Caki2 (cell line): ENCODE measurements at regions not wholly inside any gene's neighbourhood (a gene's known extent, or its start where the extent isn't known, plus 50 kb on each side); places are given as distances from the start of the nearest gene placed in this dataset.

Source experiments
- DNase-seq: peaks from one replicate; pipeline ENCODE4 v3.0.0-alpha.2; 2015; ENCODE audit warnings: low read depth
- in situ Hi-C: cut with HindIII; loops from 2 replicates; pipeline ENCODE4 v1.10.0; 2016; ENCODE audit warnings: low sequenced_read_pairs, low pct_unique_long_range_greater_than_20kb, mixed read lengths

DNA sequence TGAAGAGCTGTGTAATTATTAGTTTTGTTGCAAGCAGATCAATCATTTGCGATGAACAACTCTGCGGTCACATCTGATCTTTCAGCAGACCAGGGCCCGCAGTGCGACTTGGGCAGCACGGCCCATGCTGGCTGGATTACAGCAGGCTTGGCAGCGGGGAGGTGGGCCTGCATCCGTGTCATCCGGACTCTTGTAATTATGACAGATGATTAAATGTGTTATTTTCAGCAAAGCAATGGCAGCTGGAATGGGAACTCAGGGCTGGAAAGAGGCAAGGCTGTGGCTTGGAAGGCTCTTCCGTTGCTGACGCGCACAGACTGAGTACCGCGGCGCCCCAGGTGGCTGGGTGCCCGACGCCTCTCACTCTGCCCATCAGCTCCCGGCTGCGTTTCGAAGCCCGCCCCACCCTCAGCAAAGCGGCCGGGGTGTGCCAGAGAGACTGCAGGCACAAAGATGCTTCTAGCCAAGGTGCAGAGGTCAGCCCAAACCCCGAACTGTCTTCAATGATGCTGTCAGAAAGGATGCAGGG is 397.4 kb upstream of the SALL3 start:
- in situ Hi-C loops: no loop called here
- DNase-seq: no peak

DNA sequence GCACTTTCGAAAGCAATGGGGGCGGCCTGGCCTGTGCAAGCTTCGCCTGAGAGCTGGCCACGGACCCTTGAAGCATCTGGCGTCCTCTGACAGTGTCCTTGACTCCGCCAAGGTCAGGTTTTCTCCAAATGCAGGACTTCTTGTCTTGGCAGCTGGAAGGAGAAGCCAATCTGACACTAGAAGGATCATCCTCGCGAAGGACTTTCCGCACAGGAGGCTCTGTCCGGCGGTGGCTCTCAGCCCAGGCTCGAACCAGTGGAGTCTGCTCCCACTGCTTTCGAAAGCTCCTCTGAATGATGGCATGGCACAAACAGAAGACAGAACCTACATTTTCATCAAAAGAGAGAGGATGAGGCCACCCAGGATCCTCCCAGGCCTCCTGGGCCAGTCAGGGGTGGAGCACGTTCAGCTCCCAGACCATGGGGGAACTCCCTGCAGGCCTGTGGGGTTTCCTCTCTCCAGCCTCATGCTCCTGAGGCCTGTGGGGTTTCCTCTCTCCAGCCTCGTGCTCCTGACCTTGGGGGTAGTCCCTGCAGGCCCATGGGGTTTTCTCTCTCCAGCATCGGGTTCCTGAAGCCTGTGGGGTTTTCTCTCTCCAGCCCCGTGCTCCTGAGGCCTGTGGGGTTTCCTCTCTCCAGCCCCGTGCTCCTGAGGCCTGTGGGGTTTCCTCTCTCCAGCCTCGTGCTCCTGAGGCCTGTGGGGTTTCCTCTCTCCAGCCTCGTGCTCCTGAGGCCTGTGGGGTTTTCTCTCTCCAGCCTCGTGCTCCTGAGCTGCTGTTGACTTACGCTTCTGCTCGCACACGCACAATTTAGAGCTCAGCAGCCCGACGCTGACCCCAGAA is 396.5 kb upstream of the SALL3 start:
- in situ Hi-C loops: no loop called here
- no peak for DNase-seq

GRCh38 chr18:78583739-78584458 is 395.7 kb upstream of the SALL3 start:
- DNase-seq: no peak
- in situ Hi-C loops: no loop called here

DNA sequence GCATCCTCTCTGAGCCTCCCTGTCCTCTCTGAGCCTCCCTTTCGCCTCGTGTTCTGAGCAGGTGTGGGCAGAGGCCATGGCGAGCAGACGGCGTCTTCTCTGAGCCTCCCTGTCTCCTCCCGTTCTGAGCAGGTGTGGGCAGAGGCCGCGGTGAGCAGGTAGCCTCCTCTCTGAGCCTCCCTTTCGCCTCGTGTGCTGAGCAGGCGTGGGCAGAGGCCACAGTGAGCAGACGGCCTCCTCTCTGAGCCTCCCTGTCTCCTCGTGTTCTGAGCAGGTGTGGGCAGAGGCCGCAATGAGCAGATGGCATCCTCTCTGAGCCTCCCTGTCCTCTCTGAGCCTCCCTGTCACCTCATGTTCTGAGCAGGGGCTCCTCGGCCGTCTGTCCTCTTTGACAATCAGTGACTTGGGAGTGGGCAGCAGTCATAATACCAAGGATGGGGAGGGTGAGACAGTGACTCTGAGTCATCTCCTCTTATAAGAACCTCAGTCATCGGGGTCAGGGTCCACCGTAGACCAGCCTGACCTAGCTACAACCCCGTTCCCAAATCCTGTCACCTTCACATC is 395.1 kb upstream of the SALL3 start:
- in situ Hi-C loops: no loop called here
- DNase-seq: no peak

GRCh38 chr18:78586586-78586985 is 393.0 kb upstream of the SALL3 start:
- in situ Hi-C loops: no loop called here
- no peak for DNase-seq

DNA sequence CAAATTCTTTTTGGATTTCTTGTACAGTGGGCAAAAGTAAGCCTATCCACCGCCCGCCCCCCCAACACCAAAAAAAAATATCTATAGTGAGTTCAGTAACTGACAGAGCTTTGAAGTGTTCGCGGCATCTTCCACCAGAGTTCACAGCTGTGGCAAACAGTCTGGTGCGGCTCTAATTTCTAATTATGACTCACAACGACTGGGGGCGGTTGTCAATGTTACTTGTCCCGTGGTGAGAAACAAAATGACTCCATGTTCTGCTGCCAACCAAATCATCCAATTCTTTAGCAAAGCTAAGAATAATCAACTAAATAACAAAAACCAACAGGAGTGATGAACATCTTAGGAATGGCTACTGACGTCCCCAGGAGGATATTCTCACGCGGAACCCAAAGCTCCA is 392.5 kb upstream of the SALL3 start:
- in situ Hi-C loops: no loop called here
- no peak for DNase-seq

DNA sequence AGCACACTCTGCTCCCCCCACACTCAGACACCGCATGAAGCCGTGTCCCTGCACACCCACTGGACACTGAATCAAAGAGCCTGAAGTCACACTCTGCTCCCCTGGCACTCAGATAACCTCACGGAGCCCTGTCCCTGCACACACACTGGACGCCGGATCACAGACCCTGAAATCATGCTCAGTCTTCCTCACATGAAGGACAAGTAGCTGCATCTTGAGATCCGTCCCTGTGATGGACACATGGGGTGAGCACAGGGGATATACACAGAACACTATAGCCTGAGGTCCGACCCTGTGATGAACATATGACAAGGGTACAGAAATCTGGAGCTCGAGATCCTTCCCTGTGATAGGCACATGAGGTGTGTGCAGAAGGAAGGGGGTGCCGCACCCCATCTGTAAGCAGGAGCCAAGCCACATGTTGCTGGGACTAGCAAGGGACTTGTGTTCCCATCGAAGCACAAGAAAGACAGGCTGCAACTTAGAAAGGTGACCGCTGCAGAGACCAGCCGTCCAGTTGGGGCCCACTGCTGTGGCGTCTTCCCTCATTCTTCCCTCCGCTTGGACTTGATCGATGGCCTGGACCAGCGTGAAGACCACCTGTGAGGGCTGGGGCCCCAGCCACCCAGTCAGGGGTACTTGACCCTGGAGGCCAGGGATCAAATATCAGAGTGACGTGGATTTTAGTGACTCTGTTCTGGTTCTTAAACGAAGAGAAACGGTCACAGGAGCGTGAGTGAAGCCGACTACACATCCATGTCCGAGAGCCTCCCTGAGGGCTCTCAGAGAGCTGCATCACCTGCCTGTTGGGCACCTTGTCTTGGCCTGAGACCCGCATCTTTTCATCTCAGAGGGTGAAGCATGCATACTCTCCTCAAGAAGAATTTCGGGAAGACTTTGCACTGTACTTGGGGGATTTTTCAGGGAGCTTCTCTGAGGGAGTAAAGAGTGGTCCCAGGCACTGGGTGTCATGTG is 391.7 kb upstream of the SALL3 start:
- in situ Hi-C loops: no loop called here
- DNase-seq: no peak

DNA sequence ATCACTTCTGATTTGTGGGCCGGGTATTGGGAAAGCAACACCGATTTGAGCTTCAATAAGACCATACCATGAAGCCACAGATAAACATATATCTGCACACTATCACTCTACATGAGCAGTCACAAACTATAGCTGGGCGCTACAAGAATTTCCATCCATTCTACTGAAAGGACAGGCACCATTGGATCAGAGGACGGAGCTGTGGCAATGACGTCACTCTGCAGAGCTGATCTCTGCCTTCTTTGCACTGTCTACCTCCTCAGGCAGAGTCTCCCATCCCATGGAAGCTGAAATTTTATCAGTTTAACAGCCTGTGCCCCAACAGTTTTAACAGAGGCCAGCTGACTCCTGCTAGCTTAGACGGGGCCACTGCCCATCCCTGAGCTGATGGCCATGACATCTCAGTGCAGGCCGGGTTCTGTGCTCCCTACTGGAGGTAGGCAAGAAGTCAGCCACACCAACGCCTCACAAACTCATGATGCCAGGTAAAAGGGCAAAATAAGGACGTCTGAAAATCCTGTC is 389.6 kb upstream of the SALL3 start:
- in situ Hi-C loops: no loop called here

DNA sequence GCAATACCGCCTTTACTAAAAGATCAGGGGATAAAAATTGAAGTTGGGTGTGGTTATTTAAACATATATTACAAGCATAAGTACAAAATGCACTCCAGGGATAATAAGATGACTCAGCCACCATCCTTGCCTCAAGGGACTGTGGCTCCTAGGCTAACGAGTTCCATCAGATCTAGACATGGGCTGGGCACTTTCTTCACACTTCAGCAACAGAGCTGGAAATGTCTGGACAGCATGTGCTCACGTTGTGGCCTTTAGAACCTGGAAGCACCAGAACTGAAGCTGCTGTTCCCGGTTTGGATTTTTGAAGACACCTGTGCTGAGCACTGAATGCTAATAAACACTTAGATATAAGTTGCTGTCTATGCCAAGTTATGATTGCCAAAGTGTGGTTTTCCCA is 384.2 kb upstream of the SALL3 start:
- in situ Hi-C loops: no loop called here
- no peak for DNase-seq

More for the DNA sequence above, 389.6 kb upstream of the SALL3 start:
- no peak for DNase-seq

GRCh38 chr18:78595924-78596573 is 383.6 kb upstream of the SALL3 start:
- DNase-seq: no peak

DNA sequence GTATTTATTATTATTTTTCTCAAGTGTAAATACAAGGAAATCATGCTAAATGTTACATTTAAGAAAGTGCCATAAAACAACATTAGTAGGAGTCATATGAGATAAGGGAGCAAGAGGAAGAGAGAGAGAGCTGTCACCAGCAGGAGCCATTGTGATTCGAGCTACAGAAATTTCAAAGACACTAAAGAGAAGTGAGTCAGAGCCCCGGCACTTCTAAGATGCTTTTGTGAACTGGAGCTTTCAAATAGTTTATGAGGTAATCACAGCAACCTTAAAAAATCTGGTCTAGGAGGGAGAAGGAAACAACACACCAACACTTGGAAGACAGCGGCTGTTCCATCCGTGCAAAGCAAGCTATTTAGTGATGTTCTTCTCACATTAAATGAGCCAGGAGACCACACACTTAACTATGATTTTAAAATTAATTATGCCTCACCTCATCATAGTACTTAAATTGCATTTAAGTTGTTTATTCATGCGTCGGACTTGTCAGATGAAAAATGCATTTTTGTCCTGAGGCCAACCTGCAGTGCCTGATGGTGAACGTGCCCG is 382.7 kb upstream of the SALL3 start:
- DNase-seq: no peak
- in situ Hi-C loops: no loop called here

More at GRCh38 chr18:78595924-78596573, 383.6 kb upstream of the SALL3 start:
- in situ Hi-C loops: no loop called here

DNA sequence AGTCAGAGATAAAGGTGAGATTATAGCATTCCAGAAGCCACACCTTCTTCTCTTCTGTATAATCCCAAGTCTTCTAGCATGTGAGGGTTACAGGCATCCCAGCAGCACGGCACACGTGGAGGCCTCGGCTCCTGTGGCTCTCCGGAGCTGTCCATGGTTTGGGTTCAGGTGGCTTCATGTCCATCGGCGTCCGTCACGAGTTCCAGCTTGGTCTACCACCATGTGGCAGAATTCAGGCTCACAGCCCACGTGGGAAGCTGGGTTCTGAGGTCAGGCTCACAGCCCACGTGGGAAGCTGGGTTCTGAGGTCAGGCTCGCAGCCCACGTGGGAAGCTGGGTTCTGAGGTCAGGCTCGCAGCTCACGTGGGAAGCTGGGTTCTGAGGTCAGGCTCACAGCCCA is 378.3 kb upstream of the SALL3 start:
- in situ Hi-C loops: no loop called here
- no peak for DNase-seq

- in situ Hi-C loops: no loop called here
- no peak for DNase-seq
Observed at GRCh38 chr18:78601923-78602322, 377.7 kb upstream of the SALL3 start.

GRCh38 chr18:78602430-78602829 is 377.2 kb upstream of the SALL3 start:
- in situ Hi-C loops: no loop called here
- DNase-seq: no peak

DNA sequence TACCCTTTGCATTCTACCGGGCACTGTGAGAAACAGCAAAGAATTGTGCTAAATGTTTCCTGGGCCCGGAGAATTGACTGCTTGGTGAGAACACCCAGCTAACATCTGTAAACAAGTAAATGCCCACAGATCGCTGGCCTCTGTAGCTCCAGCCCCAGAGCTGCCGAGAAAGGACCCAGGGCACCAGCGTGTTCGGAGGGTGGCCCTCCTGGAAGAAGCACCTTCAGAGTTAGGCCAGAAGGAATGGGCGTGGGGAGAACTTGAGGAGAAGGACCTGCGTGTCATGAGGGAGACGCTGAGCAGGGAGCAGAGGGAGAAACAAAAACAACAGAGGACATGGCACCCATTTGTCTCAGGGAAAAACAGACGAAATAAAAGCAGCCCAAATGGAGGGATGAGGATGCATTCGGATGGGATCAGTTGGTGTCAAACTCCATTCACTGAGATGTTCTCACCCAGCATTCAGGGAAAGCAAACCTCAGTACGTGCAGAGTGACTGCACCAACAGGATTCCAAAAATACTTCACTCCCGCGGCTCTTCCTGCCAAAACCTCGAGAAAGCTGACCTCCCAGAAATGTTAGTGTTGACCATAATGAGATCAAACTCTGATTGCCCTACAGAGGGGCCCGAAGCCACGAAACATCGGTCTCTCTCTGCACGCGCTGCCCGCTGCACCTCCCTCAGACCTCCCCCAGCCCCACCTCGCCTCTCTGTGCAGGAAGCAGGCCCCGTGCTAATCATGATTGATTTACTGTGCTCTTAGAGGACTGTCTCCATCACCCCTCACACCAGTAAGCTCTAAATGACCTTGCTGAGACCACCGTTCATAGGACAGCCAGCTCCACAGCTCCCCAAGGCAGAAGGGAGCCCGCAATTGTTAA is 376.3 kb upstream of the SALL3 start:
- DNase-seq: no peak
- in situ Hi-C loops: no loop called here

DNA sequence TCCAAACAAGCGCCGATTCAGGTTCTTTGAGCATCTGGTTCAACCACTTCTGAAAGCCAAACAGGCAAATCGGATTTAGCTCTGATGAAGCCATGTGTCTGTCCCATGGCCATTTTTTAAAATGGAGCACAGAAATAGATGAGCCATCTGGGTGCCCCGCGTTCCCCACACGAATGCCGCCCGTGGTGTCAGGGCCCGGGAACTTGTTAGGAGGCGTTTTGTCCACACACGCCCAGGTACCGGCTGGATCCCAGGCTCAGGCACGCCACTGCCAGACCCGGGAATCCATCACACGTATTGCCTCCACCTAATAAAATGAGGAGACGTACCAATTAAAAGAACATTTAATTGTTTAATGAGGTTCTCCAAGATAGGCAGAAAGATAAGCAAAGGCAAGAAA is 374.4 kb upstream of the SALL3 start:
- DNase-seq: no peak
- in situ Hi-C loops: no loop called here
